K562 (cell line): ENCODE measurements at regions not wholly inside any gene's neighbourhood (a gene's known extent, or its start where the extent isn't known, plus 50 kb on each side); places are given as distances from the start of the nearest gene placed in this dataset.

ENCODE experiments used
- ATAC-seq: fragments of 200-7000 bp; cut with Tn5 transposase; 3 replicates; pipeline ENCODE4 v1.9.1; 2020; ENCODE audit warnings: moderate library complexity
- BruUV-seq: library from RNA; stranded (reverse); fragments of 400-500 nt; replicated peaks from 2 replicates; lab custom pipeline; 2021; lab: Mats Ljungman, UMichigan
- CTCF ChIA-PET: fragments of 300-600 bp; formaldehyde crosslinking; extraction: SDS; loops from one replicate; lab custom pipeline; 2021; ENCODE audit warnings: low intra/inter-chr PET ratio; lab: Yijun Ruan, JAX
- POLR2A ChIA-PET: fragments of 300-600, 350-650 bp; sonication (Branson Sonifier 250); formaldehyde crosslinking; extraction: SDS; loops from one replicate; lab custom pipeline; 2021; ENCODE audit warnings: antibody characterized with exemption, inconsistent platforms; lab: Yijun Ruan, JAX
- DNase-seq, 4 experiments: peaks; one replicate each; pipeline versions ENCODE4 v3.0.0 to v3.0.0-alpha.2; 2011 to 2018; ENCODE audit warnings: low spot score in 3 of 4, mixed read lengths in 3 of 4; ENCODE audit errors: extremely low read depth in 1 of 4
- FAIRE-seq: peaks from 2 replicates; lab custom pipeline; 2011; peaks lifted over from hg19 to GRCh38; lab: Jason Lieb, UNC
- H2AFZ ChIP-seq: 2 replicates; pipeline ENCODE4 v1.6.0; 2011; ENCODE audit warnings: low read depth, low read length, control low read depth, inconsistent platforms
- H3K27ac ChIP-seq: fragments of 200-600 bp; 3 replicates; pipeline ENCODE4 v1.8.0; 2011; ENCODE audit warnings: low read depth, mild to moderate bottlenecking, control low read depth, inconsistent platforms, low read length, moderate library complexity, mixed read lengths; ENCODE audit errors: extremely low read depth
- H3K27me3 ChIP-seq, 2 experiments: fragments of 300-600 bp in 1 of 2; 2 replicates in 1 of 2; 3 replicates in 1 of 2; pipeline versions ENCODE4 v1.6.0 to v1.8.0; 2011; ENCODE audit warnings: inconsistent platforms in 2 of 2, low read length in 2 of 2, mild to moderate bottlenecking in 1 of 2, mixed read lengths in 1 of 2, moderate library complexity in 1 of 2; ENCODE audit not compliant: control insufficient read depth in 2 of 2, insufficient read depth in 2 of 2
- H3K36me3 ChIP-seq: fragments of 300-600 bp; 3 replicates; pipeline ENCODE4 v1.8.0; 2011; ENCODE audit warnings: mild to moderate bottlenecking, low read length, inconsistent platforms; ENCODE audit not compliant: control insufficient read depth, insufficient read depth
- H3K4me1 ChIP-seq, 2 experiments: fragments of 200-600 bp in 1 of 2; replicated peaks in 1 of 2; 2 replicates in 1 of 2; 3 replicates in 1 of 2; pipeline versions ENCODE4 v1.5.1 to v1.8.0; 2011; ENCODE audit warnings: inconsistent platforms in 2 of 2, low read length in 2 of 2, mild to moderate bottlenecking in 1 of 2, mixed read lengths in 1 of 2, moderate library complexity in 1 of 2; ENCODE audit not compliant: control insufficient read depth in 2 of 2, insufficient read depth in 2 of 2
- H3K4me2 ChIP-seq: 2 replicates; pipeline ENCODE4 v1.6.1; 2011; ENCODE audit warnings: low read length, control low read depth, inconsistent platforms, mixed read lengths; ENCODE audit not compliant: insufficient read depth
- H3K4me3 ChIP-seq: fragments of 200-600 bp; sonication (generic), shearing (Covaris generic); 2 replicates; pipeline ENCODE4 v1.5.1; 2016; ENCODE audit warnings: control low read depth, inconsistent platforms
- H3K79me2 ChIP-seq: fragments of 200-600 bp; 3 replicates; pipeline ENCODE4 v1.8.0; 2011; ENCODE audit warnings: low read length, inconsistent platforms; ENCODE audit not compliant: control insufficient read depth, insufficient read depth
- H3K9ac ChIP-seq, 2 experiments: 2 replicates each; pipeline versions ENCODE4 v1.6.0 to v1.6.1; 2011; ENCODE audit warnings: low read depth in 2 of 2, low read length in 2 of 2, control low read depth in 1 of 2, inconsistent platforms in 1 of 2, mild to moderate bottlenecking in 1 of 2, mixed read lengths in 1 of 2; ENCODE audit not compliant: insufficient read depth in 1 of 2
- H3K9me1 ChIP-seq: one replicate; pipeline ENCODE4 v1.6.0; 2011; ENCODE audit warnings: inconsistent platforms, mild to moderate bottlenecking, low read length, moderate library complexity; ENCODE audit not compliant: control insufficient read depth, insufficient read depth
- H3K9me3 ChIP-seq: replicated peaks from 2 replicates; pipeline ENCODE4 v1.5.1; 2011; ENCODE audit warnings: low read depth, low read length, inconsistent platforms; ENCODE audit not compliant: control insufficient read depth, insufficient read depth
- H4K20me1 ChIP-seq: replicated peaks from 2 replicates; pipeline ENCODE4 v1.6.1; 2011; ENCODE audit warnings: low read length, inconsistent platforms, mixed read lengths; ENCODE audit not compliant: control insufficient read depth, insufficient read depth
- EP300 ChIP-seq: IDR thresholded peaks from 2 replicates; pipeline ENCODE4 v1.6.1; 2012; ENCODE audit warnings: low read length, improper control_type of control experiment
- PHB2 ChIP-seq: fragments of 450-650 bp; IDR thresholded peaks from 2 replicates; pipeline ENCODE4 v1.6.1; 2017; ENCODE audit warnings: low read depth
- PRDM10 ChIP-seq: fragments of 450-650 bp; IDR thresholded peaks from 2 replicates; pipeline ENCODE4 v1.6.1; 2018; ENCODE audit not compliant: partially characterized antibody
- PTRF ChIP-seq: fragments of 450-650 bp; IDR thresholded peaks from 2 replicates; pipeline ENCODE4 v1.6.1; 2016; ENCODE audit warnings: mild to moderate bottlenecking, missing genetic modification characterization, missing compliant biosample characterization
- TEAD1 ChIP-seq, 2 experiments: fragments of 450-650 bp in 1 of 2; sonication (generic) in 1 of 2; formaldehyde crosslinking; IDR thresholded peaks; 2 replicates each; pipeline versions ENCODE4 v1.4.0 to v1.8.0; 2020 to 2022; ENCODE audit warnings: mild to moderate bottlenecking in 2 of 2, missing genetic modification reagents in 1 of 2
- ZNF785 ChIP-seq: fragments of 250-450 bp; sonication (Bioruptor Pico); IDR thresholded peaks from 2 replicates; pipeline ENCODE4 v1.4.0; 2020; ENCODE audit warnings: mild to moderate bottlenecking
- ZNF79 ChIP-seq: fragments of 250-450 bp; sonication (Bioruptor Pico); IDR thresholded peaks from 2 replicates; pipeline ENCODE4 v1.4.0; 2020; ENCODE audit warnings: low read depth, mild to moderate bottlenecking, moderate library complexity
- ZZZ3 ChIP-seq: fragments of 450-650 bp; IDR thresholded peaks from 2 replicates; pipeline ENCODE4 v1.6.1; 2016; ENCODE audit warnings: antibody characterized with exemption, mild to moderate bottlenecking, moderate library complexity
- WGBS: fragments of 100-300 bp; shearing (Covaris generic); methylation state at CpG from one replicate; pipeline ENCODE4 v1.1.6; 2016; ENCODE audit warnings: low coverage, mixed read lengths; ENCODE audit not compliant: insufficient coverage; ENCODE audit errors: missing lambda C conversion rate; 5-methylcytosine and 5-hydroxymethylcytosine counted together
- in situ Hi-C: fragments of 300-500 bp; cut with MboI; formaldehyde crosslinking; loops from 4 replicates; pipeline ENCODE4 v1.15.0; 2018; ENCODE audit warnings: inconsistent platforms, mixed read lengths
- intact Hi-C: fragments of 100-400 bp; cut with micrococcal nuclease; formaldehyde crosslinking; loops from 2 replicates; pipeline ENCODE4 v1.14.2; 2022
- TF ChIP-seq, protein P1 (sequence below): sonication (generic); formaldehyde crosslinking; IDR thresholded peaks from 2 replicates; pipeline ENCODE4 v1.8.0; 2023; ENCODE audit warnings: mild to moderate bottlenecking, missing genetic modification reagents
- TF ChIP-seq, protein P2 (sequence below): fragments of 450-650 bp; IDR thresholded peaks from 2 replicates; pipeline ENCODE4 v1.7.1; 2018; ENCODE audit warnings: mild to moderate bottlenecking, low read depth; ENCODE audit not compliant: partially characterized antibody

- Histone ChIP-seq H3K36me3 (no peaks in the 10 kb centered on the region), H3K4me3 (no peak overlapping the region), H4K20me1 (no peaks in the 10 kb centered on the region), H3K9me3 (no peaks in the 10 kb centered on the region), H3K9ac (no peak overlapping the region), H2AFZ (no peak overlapping the region), H3K9me1 (no peaks in the 10 kb centered on the region), H3K27ac (no peak overlapping the region), H3K79me2 (no peaks in the 10 kb centered on the region), H3K4me2 (no peak overlapping the region), H3K27me3 (no peaks in the 10 kb centered on the region), H3K4me1 (no peaks in the 10 kb centered on the region)
- FAIRE-seq (no peak), DNase-seq (no peak), ATAC-seq (no peak)
- no TSS peak for BruUV-seq
- 0% methylated on average over 4 of the region's 4 CpGs for WGBS
- CTCF ChIA-PET, result no interaction called here
- in situ Hi-C loops, result no loop called here
- intact Hi-C loops, result no loop called here
- TF ChIP-seq, protein P1, sequence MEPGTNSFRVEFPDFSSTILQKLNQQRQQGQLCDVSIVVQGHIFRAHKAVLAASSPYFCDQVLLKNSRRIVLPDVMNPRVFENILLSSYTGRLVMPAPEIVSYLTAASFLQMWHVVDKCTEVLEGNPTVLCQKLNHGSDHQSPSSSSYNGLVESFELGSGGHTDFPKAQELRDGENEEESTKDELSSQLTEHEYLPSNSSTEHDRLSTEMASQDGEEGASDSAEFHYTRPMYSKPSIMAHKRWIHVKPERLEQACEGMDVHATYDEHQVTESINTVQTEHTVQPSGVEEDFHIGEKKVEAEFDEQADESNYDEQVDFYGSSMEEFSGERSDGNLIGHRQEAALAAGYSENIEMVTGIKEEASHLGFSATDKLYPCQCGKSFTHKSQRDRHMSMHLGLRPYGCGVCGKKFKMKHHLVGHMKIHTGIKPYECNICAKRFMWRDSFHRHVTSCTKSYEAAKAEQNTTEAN (CRISPR knock-in tag), result no peak
- no peak for TF ChIP-seq ZNF785 (CRISPR knock-in tag)
- TF ChIP-seq PTRF (tag), result no peak
- TF ChIP-seq ZZZ3, result no peak
- no peak for TF ChIP-seq EP300
- no peak for TF ChIP-seq PRDM10
- TF ChIP-seq PHB2, result no peak
- no peak for TF ChIP-seq TEAD1 (CRISPR knock-in tag; IDR thresholded peaks at IDR 0.05)
- TF ChIP-seq, protein P2, sequence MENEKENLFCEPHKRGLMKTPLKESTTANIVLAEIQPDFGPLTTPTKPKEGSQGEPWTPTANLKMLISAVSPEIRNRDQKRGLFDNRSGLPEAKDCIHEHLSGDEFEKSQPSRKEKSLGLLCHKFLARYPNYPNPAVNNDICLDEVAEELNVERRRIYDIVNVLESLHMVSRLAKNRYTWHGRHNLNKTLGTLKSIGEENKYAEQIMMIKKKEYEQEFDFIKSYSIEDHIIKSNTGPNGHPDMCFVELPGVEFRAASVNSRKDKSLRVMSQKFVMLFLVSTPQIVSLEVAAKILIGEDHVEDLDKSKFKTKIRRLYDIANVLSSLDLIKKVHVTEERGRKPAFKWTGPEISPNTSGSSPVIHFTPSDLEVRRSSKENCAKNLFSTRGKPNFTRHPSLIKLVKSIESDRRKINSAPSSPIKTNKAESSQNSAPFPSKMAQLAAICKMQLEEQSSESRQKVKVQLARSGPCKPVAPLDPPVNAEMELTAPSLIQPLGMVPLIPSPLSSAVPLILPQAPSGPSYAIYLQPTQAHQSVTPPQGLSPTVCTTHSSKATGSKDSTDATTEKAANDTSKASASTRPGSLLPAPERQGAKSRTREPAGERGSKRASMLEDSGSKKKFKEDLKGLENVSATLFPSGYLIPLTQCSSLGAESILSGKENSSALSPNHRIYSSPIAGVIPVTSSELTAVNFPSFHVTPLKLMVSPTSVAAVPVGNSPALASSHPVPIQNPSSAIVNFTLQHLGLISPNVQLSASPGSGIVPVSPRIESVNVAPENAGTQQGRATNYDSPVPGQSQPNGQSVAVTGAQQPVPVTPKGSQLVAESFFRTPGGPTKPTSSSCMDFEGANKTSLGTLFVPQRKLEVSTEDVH, result no peak
- TF ChIP-seq ZNF79 (CRISPR knock-in tag), result no peak
- POLR2A ChIA-PET, result no interaction called here
Observed at GRCh38 chr13:76643596-76643995, 242.6 kb downstream of the KCTD12 start.
